Left colon (tissue), 2 donors: ENCODE measurements at regions not wholly inside any gene's neighbourhood (a gene's known extent, or its start where the extent isn't known, plus 50 kb on each side); places are given as distances from the start of the nearest gene placed in this dataset.

ENCODE experiments used
- ATAC-seq: fragments of 200-7000 bp; cut with Tn5 transposase; one replicate; pipeline ENCODE4 v1.9.1; 2020; ENCODE audit warnings: mild to moderate bottlenecking, moderate library complexity
- DNase-seq, 2 donors: peaks; one replicate each; pipeline ENCODE4 v3.0.0-alpha.2; 2020
- intact Hi-C, 2 donors: fragments of 100-400 bp; cut with DNase I in 1 of 2; cut with micrococcal nuclease in 1 of 2; formaldehyde crosslinking; loops; one replicate each; pipeline versions ENCODE4 v1.11.2 to v1.14.0; 2022; cut with DNase I, micrococcal nuclease
- donor health status: DM: no; HTN: no; CAD: no.
- donor health status: DM: yes; HTN: yes; CAD: no.

DNA sequence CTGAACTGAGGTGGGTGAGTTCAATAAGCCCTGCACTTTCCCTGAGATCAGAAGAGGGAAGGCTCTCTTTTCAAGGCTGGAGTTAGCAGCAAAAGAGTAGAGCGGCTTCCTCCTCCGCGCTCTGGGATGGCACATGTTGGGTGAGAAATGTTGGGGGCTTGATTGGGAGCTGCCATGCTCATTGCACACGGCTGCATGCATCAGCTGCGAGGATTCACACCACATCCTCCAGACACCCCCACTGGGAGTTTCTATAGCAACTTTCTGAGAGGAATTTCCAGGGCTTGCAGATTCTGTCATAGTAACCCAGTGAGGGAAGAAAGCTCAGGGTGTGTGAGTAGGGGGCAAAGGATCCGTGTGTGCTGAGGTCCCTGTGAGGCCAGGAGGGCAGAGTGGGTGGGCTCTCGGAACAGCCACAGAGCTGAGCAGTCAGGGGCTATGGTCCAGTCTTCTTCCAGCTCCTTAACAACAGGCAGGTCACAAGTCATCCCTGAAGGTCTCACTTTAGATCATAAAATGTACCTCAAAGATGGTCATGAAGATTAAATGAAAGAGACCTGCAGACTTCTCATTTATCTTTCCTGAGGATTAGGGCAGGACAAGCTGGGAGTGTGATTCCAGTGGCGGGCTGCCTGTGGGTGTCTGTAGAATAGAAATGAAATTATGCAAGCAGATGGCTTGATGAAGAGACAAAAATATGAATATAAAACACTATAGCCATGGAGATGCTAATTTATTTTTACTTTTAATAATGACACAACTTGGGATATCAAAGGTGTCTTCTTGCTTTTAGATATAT is 75.7 kb upstream of the CHRNA7 start:
- DNase-seq: no peak
- no peak for ATAC-seq
- intact Hi-C loops: no loop called here

DNA sequence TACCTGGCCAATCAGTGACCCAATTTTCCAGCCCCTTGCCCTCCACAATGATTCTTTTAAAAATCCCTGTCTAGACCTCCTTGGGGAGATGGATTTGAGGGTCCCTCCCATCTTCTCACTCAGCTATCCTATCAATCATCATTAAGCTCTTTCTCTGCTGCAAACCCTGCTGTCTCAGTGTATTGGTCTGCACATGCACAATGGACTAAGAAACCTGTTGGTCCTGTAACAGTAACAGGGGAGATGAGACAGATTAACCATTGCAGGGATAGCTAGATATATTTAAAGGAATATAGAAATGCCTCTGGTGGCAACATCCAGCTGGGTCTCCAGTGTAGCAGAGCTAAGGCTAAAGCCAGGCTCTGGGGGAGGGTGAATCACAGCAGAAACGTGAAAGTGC is 74.6 kb upstream of the CHRNA7 start:
- ATAC-seq: no peak
- DNase-seq: no peak
- intact Hi-C loops: no loop called here

DNA sequence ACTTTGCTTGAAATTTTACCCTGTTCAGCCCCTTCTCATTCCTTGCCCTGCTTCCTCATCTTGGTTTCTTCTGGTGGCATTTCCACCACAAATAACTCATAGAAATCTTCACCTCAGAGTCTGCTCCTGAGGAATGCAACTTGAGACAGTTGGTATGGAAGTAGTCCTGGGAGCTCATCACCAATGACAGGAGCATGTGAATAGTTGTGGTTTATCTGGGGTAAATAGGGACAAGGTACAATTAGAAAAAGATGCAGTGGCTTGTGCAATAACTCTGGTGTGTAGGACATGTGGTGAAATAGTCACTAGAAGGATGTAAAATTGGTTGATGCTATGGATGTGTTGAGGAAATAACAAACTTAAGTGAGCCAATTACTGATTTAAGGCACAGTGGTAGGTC is 72.7 kb upstream of the CHRNA7 start:
- ATAC-seq (no peak), DNase-seq (no peak)
- intact Hi-C loops: no loop called here

DNA sequence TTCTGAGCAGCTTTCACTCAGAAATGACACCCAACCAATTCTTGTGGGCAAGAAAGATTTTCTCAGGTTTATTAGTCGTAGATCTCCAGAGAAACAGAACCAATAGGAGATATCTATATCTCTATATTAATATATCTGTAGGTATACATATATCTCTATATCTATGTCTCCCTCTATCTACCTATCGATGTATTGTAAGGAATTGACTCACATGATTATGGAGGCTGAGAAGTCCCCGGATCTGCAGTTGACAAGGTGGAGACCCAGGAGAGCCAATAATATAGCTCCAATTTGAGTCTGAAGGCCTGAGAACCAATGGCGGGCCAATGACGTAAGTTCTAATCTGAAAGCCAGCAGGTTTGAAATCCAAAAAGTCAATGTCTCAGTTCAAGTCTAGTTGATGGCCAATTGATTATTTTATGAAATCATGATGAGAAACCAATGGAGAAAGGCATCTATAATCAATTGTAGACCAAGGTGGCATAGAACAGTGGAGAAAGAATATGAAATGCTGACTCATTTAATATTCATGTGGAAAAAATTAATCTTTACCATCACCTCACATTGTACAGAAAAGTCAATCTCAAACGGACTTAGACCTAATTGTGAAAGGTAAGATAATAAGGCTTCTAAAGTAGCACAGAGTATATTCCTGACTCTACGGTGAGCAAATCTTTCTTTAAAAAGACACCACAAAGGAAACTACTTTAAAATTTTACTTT is 65.6 kb upstream of the CHRNA7 start:
- intact Hi-C loops: no loop called here
- DNase-seq: no peak
- ATAC-seq: peak; percentile 67

DNA sequence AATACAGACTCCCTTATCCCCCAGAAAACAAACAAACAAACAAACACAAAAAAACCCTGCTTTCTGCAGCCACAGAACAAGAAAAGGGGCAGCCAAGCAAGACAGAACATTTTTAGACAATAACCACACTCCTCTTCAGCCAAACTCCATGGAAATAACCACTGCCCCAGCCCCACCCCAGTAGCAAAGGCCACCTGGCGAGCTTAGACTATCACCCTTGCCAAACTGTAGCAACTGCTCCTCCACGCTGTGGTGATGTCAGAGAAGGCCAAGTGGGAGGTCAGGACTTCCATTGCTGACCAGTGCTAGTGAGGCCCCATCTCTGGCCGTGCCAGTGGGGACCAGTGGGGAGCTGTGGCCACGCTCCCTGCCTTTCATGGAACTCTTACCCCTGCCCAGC is 60.3 kb upstream of the CHRNA7 start:
- peak in 1 of 2 donors; percentile 19 for DNase-seq
- peak; percentile 73 for ATAC-seq
- intact Hi-C loops: no loop called here

DNA sequence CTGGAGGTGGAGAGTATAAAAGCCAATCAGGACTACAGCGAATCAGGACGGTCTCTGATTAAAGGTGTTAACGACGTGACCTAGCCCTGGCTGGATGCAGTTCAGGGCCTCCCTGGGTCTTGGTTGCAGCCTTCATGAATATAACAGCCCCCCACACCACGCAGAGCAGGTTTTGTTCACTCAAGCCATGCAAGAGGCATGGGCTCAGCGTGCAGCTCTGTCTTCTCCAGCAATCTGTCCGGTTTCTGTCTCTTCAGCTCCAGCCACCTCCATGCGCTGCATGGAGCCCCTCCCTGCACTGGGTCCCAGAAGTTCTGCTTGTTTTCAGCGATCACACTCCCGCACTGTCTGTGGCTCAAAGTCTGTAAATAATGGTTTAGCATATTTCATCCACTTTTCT is 57.1 kb upstream of the CHRNA7 start:
- ATAC-seq (no peak), DNase-seq (no peak)
- intact Hi-C loops: no loop called here

DNA sequence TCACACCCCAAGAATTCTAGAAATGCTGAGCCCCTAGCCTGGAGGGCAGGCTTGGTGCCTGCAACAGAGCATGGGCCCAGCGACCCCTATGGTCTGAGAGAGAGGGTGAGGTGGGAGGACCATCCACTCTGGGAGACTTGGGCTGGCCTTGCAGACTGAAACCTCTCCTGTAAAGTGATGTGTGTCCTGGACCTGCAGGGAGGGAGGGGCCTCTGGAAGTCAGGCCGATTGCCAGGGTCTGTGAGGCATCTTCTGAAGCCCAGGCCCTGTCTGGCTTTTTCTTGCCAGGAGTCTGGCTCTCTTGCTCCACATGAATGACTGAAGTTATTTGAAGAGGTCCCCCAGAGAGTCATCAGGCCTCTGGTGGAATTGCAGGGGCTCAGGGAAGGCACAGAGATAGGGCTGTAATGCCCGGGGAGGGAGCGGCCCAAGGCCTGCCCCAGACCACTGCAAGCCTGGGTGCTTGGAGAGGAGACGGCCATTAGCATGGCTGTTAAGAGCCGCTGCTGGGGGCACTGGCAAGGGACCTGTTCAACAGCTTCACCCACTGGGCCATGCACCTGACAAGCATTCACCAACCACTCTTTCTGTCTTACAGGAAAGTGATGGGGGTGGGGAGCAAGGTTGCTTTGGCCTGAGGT is 56.0 kb upstream of the CHRNA7 start:
- intact Hi-C loops: no loop called here
- ATAC-seq: no peak
- no peak for DNase-seq

DNA sequence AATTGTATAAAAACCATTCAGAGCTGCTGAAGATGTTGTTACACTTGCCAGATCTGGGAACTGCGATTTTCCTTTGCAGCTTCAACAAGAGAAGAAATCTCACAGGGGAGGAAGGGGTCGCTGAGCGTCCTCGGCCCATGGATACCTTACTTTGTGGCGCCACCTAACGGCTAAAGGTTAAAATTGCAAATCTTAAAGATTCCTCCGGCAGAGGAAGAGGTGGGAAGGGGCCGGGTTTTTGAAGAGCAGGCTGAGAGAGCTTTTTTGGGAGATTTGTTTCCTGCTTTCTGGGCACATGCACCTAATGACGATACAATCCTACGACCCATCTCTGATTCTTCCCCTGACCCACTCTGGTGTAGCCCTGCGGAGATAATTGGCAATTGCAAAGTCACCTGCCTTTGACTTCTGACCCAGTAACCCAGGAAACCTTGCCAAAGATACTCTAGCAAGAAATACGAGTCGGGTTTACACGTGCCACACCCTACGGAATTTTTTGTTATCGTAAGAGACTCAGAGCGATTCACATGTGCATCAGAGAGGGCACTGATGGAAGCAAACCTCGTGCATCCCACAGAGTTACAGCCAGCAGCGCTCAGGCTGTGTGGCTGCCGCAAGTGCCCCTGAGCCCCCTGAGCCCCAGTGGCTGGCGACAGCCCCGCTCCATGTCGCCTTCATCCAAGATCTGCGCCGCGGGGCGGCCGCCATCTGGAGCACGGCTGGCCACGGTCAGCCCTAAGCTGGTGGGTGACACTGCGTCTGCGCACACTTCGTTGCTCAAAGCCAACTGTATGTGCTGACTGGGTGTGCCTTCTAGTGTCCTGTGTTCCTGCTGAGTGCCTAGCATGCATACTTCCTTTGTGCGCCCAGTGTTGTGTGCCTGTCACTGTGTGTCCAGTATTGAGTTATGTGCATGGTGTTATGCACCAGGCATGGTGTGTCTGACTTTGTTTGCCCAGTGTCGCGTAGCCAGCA is 55.2 kb upstream of the CHRNA7 start:
- ATAC-seq: peak; percentile 83
- intact Hi-C loops: no loop called here
- DNase-seq: peak; percentile 30 to 69

DNA sequence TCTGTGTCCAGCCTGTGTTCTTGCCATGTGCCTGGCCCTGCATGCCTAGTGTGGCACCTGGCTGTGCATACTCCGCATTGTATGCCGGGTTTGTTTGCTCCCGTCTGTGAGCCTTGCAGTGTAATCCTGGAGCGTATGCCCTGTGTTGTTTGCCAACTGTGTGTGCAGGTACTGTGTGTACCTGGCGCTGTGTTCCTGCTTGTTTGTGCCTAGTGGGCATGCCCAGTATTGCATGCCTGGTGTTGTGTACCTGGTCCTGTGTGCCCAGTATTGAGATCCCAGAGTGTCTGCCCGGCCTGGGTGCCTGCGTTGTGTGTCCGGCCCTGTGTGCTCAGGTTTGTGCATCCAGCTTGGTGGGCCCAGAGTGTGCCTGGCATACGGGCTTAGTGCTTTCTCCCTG is 54.5 kb upstream of the CHRNA7 start:
- intact Hi-C loops: no loop called here
- DNase-seq (peak in 1 of 2 donors; percentile 49), ATAC-seq (peak; percentile 49)

DNA sequence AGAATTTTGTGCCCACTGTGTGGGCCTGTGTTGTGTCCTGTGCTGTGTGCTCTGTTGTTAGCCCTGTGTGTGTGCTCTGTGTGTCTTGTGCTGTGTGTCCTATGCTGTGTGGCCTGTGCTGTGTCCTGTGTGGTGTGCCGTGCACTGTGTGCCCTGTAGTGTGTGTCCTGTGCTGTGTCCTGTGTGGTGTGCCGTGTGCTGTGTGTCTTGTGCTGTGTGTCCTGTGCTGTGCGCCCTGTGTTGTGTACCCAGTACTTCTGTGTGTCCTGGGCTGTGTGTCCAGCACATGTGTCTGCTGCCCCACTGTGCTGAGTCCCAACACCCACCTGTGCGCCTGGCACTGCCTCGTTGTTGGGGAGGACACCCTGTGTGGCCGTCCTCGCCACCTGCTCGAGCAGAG is 53.2 kb upstream of the CHRNA7 start:
- DNase-seq (no peak), ATAC-seq (no peak)
- intact Hi-C loops: no loop called here

DNA sequence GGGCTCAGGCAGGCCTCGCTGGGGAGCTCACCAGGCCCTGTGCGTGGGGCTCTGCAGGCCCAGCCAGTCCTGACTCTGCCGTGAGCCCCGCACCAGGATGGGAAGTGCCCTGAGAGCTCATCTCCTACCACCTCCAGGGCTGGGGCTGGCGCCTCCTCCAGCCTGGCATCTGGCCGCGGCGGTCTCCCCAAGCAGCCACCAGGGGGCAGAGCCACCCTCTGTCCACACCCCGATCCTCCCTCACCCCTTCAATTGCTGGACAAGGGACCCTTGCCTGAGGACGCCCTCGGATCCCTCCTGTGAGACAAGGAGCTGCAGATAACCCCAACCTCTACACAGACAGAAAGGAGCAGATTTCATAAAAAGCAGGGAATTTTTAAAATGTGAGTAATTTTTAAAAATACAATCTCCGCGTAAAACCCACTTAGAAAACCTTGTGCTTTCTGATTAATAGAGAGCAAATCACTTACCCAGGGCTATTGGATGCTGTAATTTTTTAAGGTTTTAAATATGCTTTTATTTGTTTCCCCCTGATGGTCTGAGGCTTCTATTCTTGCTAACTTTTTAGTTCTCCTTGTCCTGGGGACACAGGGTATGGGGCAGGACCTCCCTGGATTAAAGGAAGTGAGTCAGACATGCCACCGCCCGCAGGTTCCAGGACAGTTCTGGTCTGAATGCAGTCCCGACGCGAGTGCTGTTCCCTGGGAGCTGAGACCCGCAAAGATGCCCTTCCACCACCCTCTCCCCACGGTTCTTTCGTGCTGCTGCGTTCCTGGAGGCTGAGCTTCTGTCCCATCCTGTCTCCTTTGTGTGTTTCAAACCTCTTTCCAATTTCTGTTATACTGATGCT is 52.3 kb upstream of the CHRNA7 start:
- peak in 1 of 2 donors; percentile 74 for DNase-seq
- intact Hi-C loops: no loop called here
- peak; percentile 64 for ATAC-seq
